KMS-11 (cell line): ENCODE measurements at regions not wholly inside any gene's neighbourhood (a gene's known extent, or its start where the extent isn't known, plus 50 kb on each side); places are given as distances from the start of the nearest gene placed in this dataset.
"Not testable (repeated sequence)": the region's sequence is repeated elsewhere in the genome, so short reads cannot be mapped to it uniquely, and the experiment has no call there.

Source experiments
- H2AFZ ChIP-seq: fragments of 200-600 bp; sonication (generic); 2 replicates; pipeline ENCODE4 v1.6.1; 2016; ENCODE audit warnings: antibody characterized with exemption, mixed run types, low read depth
- H3K27ac ChIP-seq: fragments of 200-600 bp; sonication (generic); 2 replicates; pipeline ENCODE4 v1.6.1; 2016; ENCODE audit warnings: mild to moderate bottlenecking, mixed run types
- H3K27me3 ChIP-seq: fragments of 200-600 bp; sonication (generic); 2 replicates; pipeline ENCODE4 v1.6.1; 2017; ENCODE audit warnings: mild to moderate bottlenecking, low read depth, mixed run types, moderate library complexity; ENCODE audit not compliant: insufficient read depth
- H3K36me3 ChIP-seq: fragments of 200-600 bp; sonication (generic); 2 replicates; pipeline ENCODE4 v1.6.1; 2017; ENCODE audit warnings: mild to moderate bottlenecking, mixed run types; ENCODE audit not compliant: insufficient read depth
- H3K4me1 ChIP-seq: fragments of 200-600 bp; sonication (generic); 2 replicates; pipeline ENCODE4 v1.6.1; 2016; ENCODE audit warnings: mild to moderate bottlenecking, low read depth, mixed run types; ENCODE audit not compliant: poor library complexity, severe bottlenecking
- H3K4me2 ChIP-seq: fragments of 200-600 bp; sonication (generic); 2 replicates; pipeline ENCODE4 v1.7.0; 2016; ENCODE audit warnings: mild to moderate bottlenecking, mixed run types
- H3K4me3 ChIP-seq: fragments of 200-600 bp; sonication (generic); IDR thresholded peaks from 2 replicates; pipeline ENCODE4 v1.6.1; 2017; ENCODE audit warnings: low read depth, low read length, mixed read lengths; ENCODE audit not compliant: insufficient read depth
- H3K79me2 ChIP-seq: fragments of 200-600 bp; sonication (generic); 2 replicates; pipeline ENCODE4 v1.6.1; 2016; ENCODE audit warnings: low read depth, mixed run types; ENCODE audit not compliant: insufficient read depth
- H3K9ac ChIP-seq: fragments of 200-600 bp; sonication (generic); 2 replicates; pipeline ENCODE4 v1.6.1; 2016; ENCODE audit warnings: mild to moderate bottlenecking, mixed run types
- H4K20me1 ChIP-seq: fragments of 200-600 bp; sonication (generic); 2 replicates; pipeline ENCODE4 v1.6.1; 2016; ENCODE audit warnings: mild to moderate bottlenecking, mixed run types; ENCODE audit not compliant: insufficient read depth
- TF ChIP-seq, protein P1 (sequence below): fragments of 200-600 bp; sonication (generic); conservative IDR thresholded peaks from 2 replicates; pipeline ENCODE4 v1.6.1; 2017; ENCODE audit warnings: low read depth, mild to moderate bottlenecking, antibody characterized with exemption, low read length, moderate library complexity, mixed read lengths

DNA sequence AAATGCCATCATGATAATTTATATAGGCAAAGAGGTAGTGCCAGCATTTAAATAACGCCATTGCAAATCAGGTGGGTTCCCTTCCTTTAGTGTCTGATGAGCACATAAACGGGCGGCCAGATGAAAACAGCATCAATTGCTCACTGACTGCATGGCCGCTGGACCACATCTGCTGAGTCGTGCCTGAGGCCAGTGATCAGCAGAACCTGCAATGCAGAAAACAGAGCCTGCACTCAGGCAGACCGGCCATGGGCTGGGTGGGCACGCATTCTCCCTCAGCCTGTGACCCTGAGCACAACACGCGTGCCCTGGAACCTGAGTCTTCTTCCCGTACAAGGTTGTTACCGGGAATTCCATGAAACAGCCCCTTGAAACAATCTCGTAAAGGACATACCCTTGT lies 144.0 kb upstream of the THBS2 start:
- TF ChIP-seq, protein P1, sequence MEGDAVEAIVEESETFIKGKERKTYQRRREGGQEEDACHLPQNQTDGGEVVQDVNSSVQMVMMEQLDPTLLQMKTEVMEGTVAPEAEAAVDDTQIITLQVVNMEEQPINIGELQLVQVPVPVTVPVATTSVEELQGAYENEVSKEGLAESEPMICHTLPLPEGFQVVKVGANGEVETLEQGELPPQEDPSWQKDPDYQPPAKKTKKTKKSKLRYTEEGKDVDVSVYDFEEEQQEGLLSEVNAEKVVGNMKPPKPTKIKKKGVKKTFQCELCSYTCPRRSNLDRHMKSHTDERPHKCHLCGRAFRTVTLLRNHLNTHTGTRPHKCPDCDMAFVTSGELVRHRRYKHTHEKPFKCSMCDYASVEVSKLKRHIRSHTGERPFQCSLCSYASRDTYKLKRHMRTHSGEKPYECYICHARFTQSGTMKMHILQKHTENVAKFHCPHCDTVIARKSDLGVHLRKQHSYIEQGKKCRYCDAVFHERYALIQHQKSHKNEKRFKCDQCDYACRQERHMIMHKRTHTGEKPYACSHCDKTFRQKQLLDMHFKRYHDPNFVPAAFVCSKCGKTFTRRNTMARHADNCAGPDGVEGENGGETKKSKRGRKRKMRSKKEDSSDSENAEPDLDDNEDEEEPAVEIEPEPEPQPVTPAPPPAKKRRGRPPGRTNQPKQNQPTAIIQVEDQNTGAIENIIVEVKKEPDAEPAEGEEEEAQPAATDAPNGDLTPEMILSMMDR: no peak
- Histone ChIP-seq H4K20me1 (no peaks in the 10 kb centered on the region), H3K79me2 (no peaks in the 10 kb centered on the region), H2AFZ (no peak overlapping the region), H3K4me3 (no peak overlapping the region), H3K36me3 (no peaks in the 10 kb centered on the region), H3K4me2 (no peak overlapping the region), H3K27ac (no peak overlapping the region), H3K9ac (no peak overlapping the region), H3K4me1 (no peaks in the 10 kb centered on the region), H3K27me3 (no peaks in the 10 kb centered on the region)

DNA sequence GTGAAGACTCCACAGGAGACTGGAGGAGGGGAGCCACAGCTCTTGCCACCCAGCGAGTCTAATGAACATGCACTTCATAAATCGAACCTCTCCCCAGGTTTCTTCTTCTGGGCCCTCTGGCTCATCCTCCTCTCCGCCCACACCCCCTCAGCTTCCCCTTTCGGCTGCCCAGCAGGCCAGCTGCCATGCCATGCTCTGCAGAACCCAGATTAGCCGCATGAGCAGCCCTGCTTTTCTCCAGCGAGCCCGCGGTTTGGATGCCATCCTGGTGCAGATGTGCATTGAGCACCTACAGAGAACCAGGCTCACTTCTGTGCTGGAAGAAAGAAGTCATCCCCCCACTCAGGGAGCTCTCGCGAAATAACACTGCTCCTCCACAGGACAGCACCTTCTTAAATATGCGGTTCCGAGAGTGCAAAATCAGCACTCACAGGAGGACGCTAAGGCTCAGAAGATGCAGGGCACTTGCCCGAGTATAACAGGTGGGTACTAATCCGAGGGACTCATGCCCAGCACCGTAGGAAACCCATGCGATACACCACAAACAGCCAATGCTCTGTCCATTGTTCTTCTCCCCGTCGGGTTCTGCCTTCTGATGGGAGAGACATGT lies 143.0 kb upstream of the THBS2 start:
- Histone ChIP-seq H4K20me1 (no peaks in the 10 kb centered on the region), H3K4me1 (peaks cover 10% of the 10 kb centered on the region), H3K4me2 (no peak overlapping the region), H3K79me2 (no peaks in the 10 kb centered on the region), H2AFZ (no peak overlapping the region), H3K36me3 (no peaks in the 10 kb centered on the region), H3K9ac (no peak overlapping the region), H3K27me3 (no peaks in the 10 kb centered on the region), H3K4me3 (no peak overlapping the region), H3K27ac (no peak overlapping the region)
- TF ChIP-seq, protein P1: no peak

DNA sequence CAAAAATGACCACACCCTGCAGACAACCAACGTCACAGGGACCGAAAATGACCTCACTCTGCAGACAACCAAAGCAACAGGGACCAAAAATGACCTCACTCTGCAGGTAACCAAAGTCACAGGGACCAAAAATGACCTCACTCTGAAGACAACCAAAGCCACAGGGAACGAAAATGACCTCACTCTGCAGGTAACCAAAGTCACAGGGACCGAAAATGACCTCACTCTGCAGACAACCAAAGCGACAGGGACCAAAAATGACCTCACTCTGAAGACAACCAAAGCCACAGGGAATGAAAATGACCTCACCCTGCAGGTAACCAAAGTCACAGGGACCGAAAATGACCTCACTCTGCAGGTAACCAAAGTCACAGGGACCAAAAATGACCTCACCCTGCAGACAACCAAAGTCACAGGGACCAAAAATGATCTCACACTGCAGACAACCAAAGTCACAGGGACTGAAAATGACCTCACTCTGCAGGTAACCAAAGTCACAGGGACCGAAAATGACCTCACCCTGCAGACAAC lies 142.4 kb upstream of the THBS2 start:
- H3K4me2 ChIP-seq, H3K27me3 ChIP-seq, H3K36me3 ChIP-seq, H3K9ac ChIP-seq, H4K20me1 ChIP-seq, H3K79me2 ChIP-seq, H3K4me3 ChIP-seq, H3K27ac ChIP-seq, H2AFZ ChIP-seq: not testable (repeated sequence)
- H3K4me1 ChIP-seq: peaks cover 16% of the 10 kb centered on the region

DNA sequence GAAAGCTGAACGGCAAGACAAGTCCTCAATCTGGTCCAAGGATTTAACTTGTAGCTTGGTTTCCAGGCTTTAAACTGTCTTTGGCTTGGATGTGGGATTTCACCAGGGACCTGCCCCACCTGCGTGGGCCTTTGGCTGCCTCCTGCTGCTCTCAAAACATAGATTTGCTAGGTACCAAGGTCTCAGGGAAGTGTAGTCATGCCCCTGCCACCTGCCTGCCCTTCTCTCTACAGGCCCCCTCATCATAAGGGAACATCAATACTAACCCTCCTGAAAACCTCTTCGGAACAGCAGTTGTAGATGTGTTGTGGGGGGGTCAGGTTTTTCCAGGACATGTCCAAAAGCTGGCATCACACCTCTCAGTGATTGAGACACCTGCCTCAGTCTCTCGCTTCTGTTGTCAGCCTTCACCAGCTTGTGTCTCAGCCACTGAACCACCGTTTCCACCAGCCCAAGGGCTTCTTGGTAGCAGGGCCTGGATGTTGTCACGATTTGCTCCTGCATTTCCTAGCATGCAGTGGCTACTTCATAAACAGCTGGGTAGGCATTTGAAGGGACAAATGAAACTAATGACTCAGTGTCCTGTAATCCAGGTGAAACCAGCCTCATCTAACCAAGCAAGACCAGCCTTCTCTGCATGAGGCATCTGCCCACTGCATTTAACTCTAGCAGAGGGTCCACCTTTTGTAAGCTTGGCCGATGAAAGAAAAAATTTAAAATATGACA lies 141.6 kb upstream of the THBS2 start:
- Histone ChIP-seq H4K20me1 (no peaks in the 10 kb centered on the region), H3K4me1 (peaks cover 24% of the 10 kb centered on the region), H3K27me3 (no peaks in the 10 kb centered on the region), H3K4me3 (no peak overlapping the region), H3K79me2 (no peaks in the 10 kb centered on the region), H3K4me2 (no peak overlapping the region), H2AFZ (no peak overlapping the region), H3K27ac (no peak overlapping the region), H3K36me3 (no peaks in the 10 kb centered on the region), H3K9ac (no peak overlapping the region)
- TF ChIP-seq, protein P1: no peak

DNA sequence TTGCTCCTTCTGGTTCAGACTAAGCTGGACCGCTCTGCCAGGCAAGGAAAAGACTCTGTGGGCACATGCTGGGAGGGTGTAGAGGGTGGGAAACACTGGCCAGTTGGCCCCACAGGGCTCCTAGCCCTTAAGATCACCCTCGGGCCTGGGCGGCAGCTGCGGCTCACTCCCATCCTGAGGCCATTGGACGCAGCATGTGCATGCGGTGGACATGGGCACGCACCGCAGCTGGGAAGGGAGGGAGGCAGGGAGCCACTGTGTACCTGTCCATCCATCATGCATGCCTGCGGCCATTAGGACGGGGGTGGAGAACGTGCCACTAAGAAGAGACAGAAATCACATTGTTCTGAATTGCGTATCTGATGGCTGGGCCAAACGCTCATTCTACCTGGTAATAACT lies 140.1 kb upstream of the THBS2 start:
- TF ChIP-seq, protein P1: no peak
- H3K27me3 ChIP-seq: no peaks in the 10 kb centered on the region

More for the DNA sequence above, 140.1 kb upstream of the THBS2 start:
- no peaks in the 10 kb centered on the region for H3K79me2 ChIP-seq
- H3K4me2 ChIP-seq: no peak overlapping the region
- no peak overlapping the region for H3K9ac ChIP-seq
- H3K36me3 ChIP-seq: no peaks in the 10 kb centered on the region
- H3K4me1 ChIP-seq: peaks cover 24% of the 10 kb centered on the region
- no peak overlapping the region for H3K4me3 ChIP-seq
- no peak overlapping the region for H3K27ac ChIP-seq
- no peaks in the 10 kb centered on the region for H4K20me1 ChIP-seq
- H2AFZ ChIP-seq: no peak overlapping the region
